ENCODE measurements at regions not wholly inside any gene's neighbourhood (a gene's known extent, or its start where the extent isn't known, plus 50 kb on each side); places are given as distances from the start of the nearest gene placed in this dataset.

GRCh38 chr2:52402128-52402527 is 1365.5 kb upstream of the CHAC2 start:
- CTCF ChIA-PET: no interaction called here
- no peaks in the 10 kb centered on the region for H3K36me3 Mint-ChIP-seq
- Histone ChIP-seq H3K4me1 (ENCODE audit: control insufficient read depth in 1 of 2, extremely low read depth in 1 of 2, insufficient read depth in 2 of 2, low read length in 2 of 2) (no peaks in the 10 kb centered on the region), H3K9me3 (no peaks in the 10 kb centered on the region), H3K27ac (ENCODE audit: low read length) (no peak overlapping the region), H3K4me3 (ENCODE audit: control insufficient read depth in 1 of 2, extremely low read depth in 1 of 2, low read length in 1 of 2) (no peak overlapping the region), H3K36me3 (ENCODE audit: control insufficient read depth in 2 of 2, extremely low read depth in 1 of 2, insufficient read depth in 1 of 2, low read length in 1 of 2) (no peaks in the 10 kb centered on the region), H3K27me3 (replicated peaks in 1 of 2; ENCODE audit: control insufficient read depth in 2 of 2, extremely low read depth in 1 of 2, insufficient read depth in 2 of 2, low read length in 1 of 2) (no peaks in the 10 kb centered on the region)
- H3K27me3 Mint-ChIP-seq: no peaks in the 10 kb centered on the region
- no peak overlapping the region for H3K4me3 Mint-ChIP-seq
- no peaks in the 10 kb centered on the region for H3K4me1 Mint-ChIP-seq
- POLR2A ChIA-PET: no interaction called here
- no peak overlapping the region for H3K27ac Mint-ChIP-seq
- no peak for ATAC-seq (replicated peaks in 1 of 4)
- peaks cover 3 to 8% (median 4%) of the 10 kb centered on the region in 3 donors for H3K9me3 Mint-ChIP-seq
- no peak for DNase-seq
- 62% methylated on average over 5 of the region's 6 CpGs for WGBS (ENCODE audit: insufficient coverage)

GRCh38 chr2:52396836-52397235 is 1364.9 kb upstream of the NRXN1 start:
- H3K4me3 Mint-ChIP-seq: no peak overlapping the region
- H3K4me3 ChIP-seq (ENCODE audit: control insufficient read depth in 1 of 2, extremely low read depth in 1 of 2, low read length in 1 of 2): no peak overlapping the region
- DNase-seq (no peak), ATAC-seq (replicated peaks in 1 of 4) (no peak)
- H3K9me3 Mint-ChIP-seq: peaks cover 7 to 11% (median 9%) of the 10 kb centered on the region in 3 donors
- POLR2A ChIA-PET: no interaction called here
- no peaks in the 10 kb centered on the region for H3K27me3 ChIP-seq (replicated peaks in 1 of 2; ENCODE audit: control insufficient read depth in 2 of 2, extremely low read depth in 1 of 2, insufficient read depth in 2 of 2, low read length in 1 of 2)
- CTCF ChIA-PET: no interaction called here
- no peaks in the 10 kb centered on the region for H3K36me3 ChIP-seq (ENCODE audit: control insufficient read depth in 2 of 2, extremely low read depth in 1 of 2, insufficient read depth in 1 of 2, low read length in 1 of 2)
- no peak overlapping the region for H3K27ac Mint-ChIP-seq
- no peaks in the 10 kb centered on the region for H3K4me1 ChIP-seq (ENCODE audit: control insufficient read depth in 1 of 2, extremely low read depth in 1 of 2, insufficient read depth in 2 of 2, low read length in 2 of 2)
- no peaks in the 10 kb centered on the region for H3K9me3 ChIP-seq
- WGBS (ENCODE audit: insufficient coverage): 100% methylated on average over 1 of the region's 1 CpG
- no peak overlapping the region for H3K27ac ChIP-seq (ENCODE audit: low read length)
- H3K36me3 Mint-ChIP-seq: no peaks in the 10 kb centered on the region
- H3K27me3 Mint-ChIP-seq: no peaks in the 10 kb centered on the region
- no peaks in the 10 kb centered on the region for H3K4me1 Mint-ChIP-seq

- H3K27me3 Mint-ChIP-seq: no peaks in the 10 kb centered on the region
- Histone ChIP-seq H3K9me3 (no peaks in the 10 kb centered on the region), H3K4me3 (ENCODE audit: control insufficient read depth in 1 of 2, extremely low read depth in 1 of 2, low read length in 1 of 2) (no peak overlapping the region), H3K36me3 (ENCODE audit: control insufficient read depth in 2 of 2, extremely low read depth in 1 of 2, insufficient read depth in 1 of 2, low read length in 1 of 2) (no peaks in the 10 kb centered on the region), H3K4me1 (ENCODE audit: control insufficient read depth in 1 of 2, extremely low read depth in 1 of 2, insufficient read depth in 2 of 2, low read length in 2 of 2) (no peaks in the 10 kb centered on the region), H3K27ac (ENCODE audit: low read length) (no peak overlapping the region), H3K27me3 (replicated peaks in 1 of 2; ENCODE audit: control insufficient read depth in 2 of 2, extremely low read depth in 1 of 2, insufficient read depth in 2 of 2, low read length in 1 of 2) (no peaks in the 10 kb centered on the region)
- no peak for DNase-seq
- ATAC-seq (replicated peaks in 1 of 4): no peak
- H3K9me3 Mint-ChIP-seq: peaks cover 10 to 13% (median 11%) of the 10 kb centered on the region in 3 donors
- WGBS (ENCODE audit: insufficient coverage): no CpG with 5 or more reads among the region's 1 CpG
- H3K4me1 Mint-ChIP-seq: no peaks in the 10 kb centered on the region
- no peaks in the 10 kb centered on the region for H3K36me3 Mint-ChIP-seq
- no peak overlapping the region for H3K27ac Mint-ChIP-seq
- H3K4me3 Mint-ChIP-seq: no peak overlapping the region
- CTCF ChIA-PET: no interaction called here
- POLR2A ChIA-PET: interaction anchor here in 1 of 2 donors (0.6 kb wide), 1 partner anchor 1667 kb away, joined by 3 read pairs; no protein-coding TSS in a partner anchor
Measured at GRCh38 chr2:52395912-52396311, 1364.0 kb upstream of the NRXN1 start.

- Histone ChIP-seq H3K9me3 (no peaks in the 10 kb centered on the region), H3K27me3 (replicated peaks in 1 of 2; ENCODE audit: control insufficient read depth in 2 of 2, extremely low read depth in 1 of 2, insufficient read depth in 2 of 2, low read length in 1 of 2) (no peaks in the 10 kb centered on the region), H3K4me1 (ENCODE audit: control insufficient read depth in 1 of 2, extremely low read depth in 1 of 2, insufficient read depth in 2 of 2, low read length in 2 of 2) (no peaks in the 10 kb centered on the region), H3K27ac (ENCODE audit: low read length) (no peak overlapping the region), H3K36me3 (ENCODE audit: control insufficient read depth in 2 of 2, extremely low read depth in 1 of 2, insufficient read depth in 1 of 2, low read length in 1 of 2) (no peaks in the 10 kb centered on the region), H3K4me3 (ENCODE audit: control insufficient read depth in 1 of 2, extremely low read depth in 1 of 2, low read length in 1 of 2) (no peak overlapping the region)
- CTCF ChIA-PET: no interaction called here
- POLR2A ChIA-PET: no interaction called here
- H3K36me3 Mint-ChIP-seq: no peaks in the 10 kb centered on the region
- no peaks in the 10 kb centered on the region for H3K4me1 Mint-ChIP-seq
- DNase-seq (no peak), ATAC-seq (replicated peaks in 1 of 4) (no peak)
- no peak overlapping the region for H3K4me3 Mint-ChIP-seq
- no peak overlapping the region for H3K27ac Mint-ChIP-seq
- no peaks in the 10 kb centered on the region for H3K27me3 Mint-ChIP-seq
- H3K9me3 Mint-ChIP-seq: peaks cover 8 to 19% (median 12%) of the 10 kb centered on the region in 3 donors
- WGBS (ENCODE audit: insufficient coverage): no CpG with 5 or more reads among the region's 1 CpG
Measured at GRCh38 chr2:52391621-52392020, 1359.7 kb upstream of the NRXN1 start.

GRCh38 chr2:52390651-52391050 is 1358.7 kb upstream of the NRXN1 start:
- no peaks in the 10 kb centered on the region for H3K4me1 ChIP-seq (ENCODE audit: control insufficient read depth in 1 of 2, extremely low read depth in 1 of 2, insufficient read depth in 2 of 2, low read length in 2 of 2)
- no peak for ATAC-seq (replicated peaks in 1 of 4)
- Mint-ChIP-seq H3K36me3 (no peaks in the 10 kb centered on the region), H3K4me3 (no peak overlapping the region), H3K9me3 (peaks cover 8 to 19% (median 12%) of the 10 kb centered on the region in 3 donors), H3K27me3 (no peaks in the 10 kb centered on the region), H3K4me1 (no peaks in the 10 kb centered on the region), H3K27ac (no peak overlapping the region)
- H3K27ac ChIP-seq (ENCODE audit: low read length): no peak overlapping the region
- no peaks in the 10 kb centered on the region for H3K9me3 ChIP-seq
- ChIA-PET CTCF (no interaction called here), POLR2A (no interaction called here)
- no peak overlapping the region for H3K4me3 ChIP-seq (ENCODE audit: control insufficient read depth in 1 of 2, extremely low read depth in 1 of 2, low read length in 1 of 2)
- H3K36me3 ChIP-seq (ENCODE audit: control insufficient read depth in 2 of 2, extremely low read depth in 1 of 2, insufficient read depth in 1 of 2, low read length in 1 of 2): no peaks in the 10 kb centered on the region
- DNase-seq: no peak
- no peaks in the 10 kb centered on the region for H3K27me3 ChIP-seq (replicated peaks in 1 of 2; ENCODE audit: control insufficient read depth in 2 of 2, extremely low read depth in 1 of 2, insufficient read depth in 2 of 2, low read length in 1 of 2)

GRCh38 chr2:52387937-52388590 is 1356.1 kb upstream of the NRXN1 start:
- Mint-ChIP-seq H3K4me3 (no peak overlapping the region), H3K36me3 (no peaks in the 10 kb centered on the region), H3K4me1 (no peaks in the 10 kb centered on the region), H3K27me3 (no peaks in the 10 kb centered on the region), H3K27ac (no peak overlapping the region), H3K9me3 (peaks cover 7 to 14% (median 9%) of the 10 kb centered on the region in 3 donors)
- H3K27ac ChIP-seq (ENCODE audit: low read length): no peak overlapping the region
- WGBS (ENCODE audit: insufficient coverage): 41% methylated on average over 2 of the region's 5 CpGs
- CTCF ChIA-PET: no interaction called here
- H3K27me3 ChIP-seq (replicated peaks in 1 of 2; ENCODE audit: control insufficient read depth in 2 of 2, extremely low read depth in 1 of 2, insufficient read depth in 2 of 2, low read length in 1 of 2): no peaks in the 10 kb centered on the region
- no peaks in the 10 kb centered on the region for H3K36me3 ChIP-seq (ENCODE audit: control insufficient read depth in 2 of 2, extremely low read depth in 1 of 2, insufficient read depth in 1 of 2, low read length in 1 of 2)
- DNase-seq (no peak), ATAC-seq (replicated peaks in 1 of 4) (no peak)
- H3K9me3 ChIP-seq: no peaks in the 10 kb centered on the region
- no peaks in the 10 kb centered on the region for H3K4me1 ChIP-seq (ENCODE audit: control insufficient read depth in 1 of 2, extremely low read depth in 1 of 2, insufficient read depth in 2 of 2, low read length in 2 of 2)
- POLR2A ChIA-PET: no interaction called here
- no peak overlapping the region for H3K4me3 ChIP-seq (ENCODE audit: control insufficient read depth in 1 of 2, extremely low read depth in 1 of 2, low read length in 1 of 2)
